ENCODE measurements at regions not wholly inside any gene's neighbourhood (a gene's known extent, or its start where the extent isn't known, plus 50 kb on each side); places are given as distances from the start of the nearest gene placed in this dataset.

DNA sequence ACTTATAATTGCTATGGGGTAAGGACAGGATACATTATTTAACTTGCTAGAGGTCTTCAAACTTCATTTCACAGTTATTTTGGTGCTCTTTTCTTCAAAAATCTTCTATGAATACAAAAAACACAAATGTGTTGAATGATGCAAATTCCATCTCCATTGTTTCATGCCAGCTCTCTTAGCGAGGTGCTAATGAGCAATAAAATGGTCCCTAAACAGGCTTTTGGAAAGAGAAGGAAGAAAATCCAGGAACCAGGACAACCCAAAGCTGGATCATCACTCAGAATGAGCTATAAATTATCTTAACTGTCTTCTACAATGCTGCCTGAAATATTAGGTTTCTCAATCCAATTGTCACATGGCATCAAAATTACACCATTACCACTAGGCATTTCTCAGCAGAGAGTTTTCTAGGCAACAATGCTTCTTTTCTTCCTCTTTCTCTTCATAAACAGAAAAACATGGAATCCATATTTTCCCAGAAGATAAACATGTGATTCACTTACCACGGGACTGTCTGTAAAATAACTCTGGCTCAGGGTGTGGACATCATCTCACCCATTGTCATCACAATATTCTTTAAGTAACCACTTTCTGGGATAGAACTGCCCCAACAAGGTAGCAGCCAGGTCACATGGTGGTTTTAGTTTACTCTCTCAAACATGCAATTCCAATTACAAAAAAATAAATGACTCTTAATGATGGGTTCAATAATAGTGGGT, 249.4 kb downstream of the NPR3 start:
- TF ChIP-seq, protein P1, sequence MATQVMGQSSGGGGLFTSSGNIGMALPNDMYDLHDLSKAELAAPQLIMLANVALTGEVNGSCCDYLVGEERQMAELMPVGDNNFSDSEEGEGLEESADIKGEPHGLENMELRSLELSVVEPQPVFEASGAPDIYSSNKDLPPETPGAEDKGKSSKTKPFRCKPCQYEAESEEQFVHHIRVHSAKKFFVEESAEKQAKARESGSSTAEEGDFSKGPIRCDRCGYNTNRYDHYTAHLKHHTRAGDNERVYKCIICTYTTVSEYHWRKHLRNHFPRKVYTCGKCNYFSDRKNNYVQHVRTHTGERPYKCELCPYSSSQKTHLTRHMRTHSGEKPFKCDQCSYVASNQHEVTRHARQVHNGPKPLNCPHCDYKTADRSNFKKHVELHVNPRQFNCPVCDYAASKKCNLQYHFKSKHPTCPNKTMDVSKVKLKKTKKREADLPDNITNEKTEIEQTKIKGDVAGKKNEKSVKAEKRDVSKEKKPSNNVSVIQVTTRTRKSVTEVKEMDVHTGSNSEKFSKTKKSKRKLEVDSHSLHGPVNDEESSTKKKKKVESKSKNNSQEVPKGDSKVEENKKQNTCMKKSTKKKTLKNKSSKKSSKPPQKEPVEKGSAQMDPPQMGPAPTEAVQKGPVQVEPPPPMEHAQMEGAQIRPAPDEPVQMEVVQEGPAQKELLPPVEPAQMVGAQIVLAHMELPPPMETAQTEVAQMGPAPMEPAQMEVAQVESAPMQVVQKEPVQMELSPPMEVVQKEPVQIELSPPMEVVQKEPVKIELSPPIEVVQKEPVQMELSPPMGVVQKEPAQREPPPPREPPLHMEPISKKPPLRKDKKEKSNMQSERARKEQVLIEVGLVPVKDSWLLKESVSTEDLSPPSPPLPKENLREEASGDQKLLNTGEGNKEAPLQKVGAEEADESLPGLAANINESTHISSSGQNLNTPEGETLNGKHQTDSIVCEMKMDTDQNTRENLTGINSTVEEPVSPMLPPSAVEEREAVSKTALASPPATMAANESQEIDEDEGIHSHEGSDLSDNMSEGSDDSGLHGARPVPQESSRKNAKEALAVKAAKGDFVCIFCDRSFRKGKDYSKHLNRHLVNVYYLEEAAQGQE (IDR thresholded peaks at IDR 0.05), result no peak
- TF ChIP-seq, protein P2, sequence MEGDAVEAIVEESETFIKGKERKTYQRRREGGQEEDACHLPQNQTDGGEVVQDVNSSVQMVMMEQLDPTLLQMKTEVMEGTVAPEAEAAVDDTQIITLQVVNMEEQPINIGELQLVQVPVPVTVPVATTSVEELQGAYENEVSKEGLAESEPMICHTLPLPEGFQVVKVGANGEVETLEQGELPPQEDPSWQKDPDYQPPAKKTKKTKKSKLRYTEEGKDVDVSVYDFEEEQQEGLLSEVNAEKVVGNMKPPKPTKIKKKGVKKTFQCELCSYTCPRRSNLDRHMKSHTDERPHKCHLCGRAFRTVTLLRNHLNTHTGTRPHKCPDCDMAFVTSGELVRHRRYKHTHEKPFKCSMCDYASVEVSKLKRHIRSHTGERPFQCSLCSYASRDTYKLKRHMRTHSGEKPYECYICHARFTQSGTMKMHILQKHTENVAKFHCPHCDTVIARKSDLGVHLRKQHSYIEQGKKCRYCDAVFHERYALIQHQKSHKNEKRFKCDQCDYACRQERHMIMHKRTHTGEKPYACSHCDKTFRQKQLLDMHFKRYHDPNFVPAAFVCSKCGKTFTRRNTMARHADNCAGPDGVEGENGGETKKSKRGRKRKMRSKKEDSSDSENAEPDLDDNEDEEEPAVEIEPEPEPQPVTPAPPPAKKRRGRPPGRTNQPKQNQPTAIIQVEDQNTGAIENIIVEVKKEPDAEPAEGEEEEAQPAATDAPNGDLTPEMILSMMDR (IDR thresholded peaks at IDR 0.05; ENCODE audit: low read depth, low read length, missing input control), result no peak
- TF ChIP-seq, protein P3, sequence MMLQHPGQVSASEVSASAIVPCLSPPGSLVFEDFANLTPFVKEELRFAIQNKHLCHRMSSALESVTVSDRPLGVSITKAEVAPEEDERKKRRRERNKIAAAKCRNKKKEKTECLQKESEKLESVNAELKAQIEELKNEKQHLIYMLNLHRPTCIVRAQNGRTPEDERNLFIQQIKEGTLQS (IDR thresholded peaks at IDR 0.05), result no peak
- TF ChIP-seq RAD21 (IDR thresholded peaks at IDR 0.05) (no peak), TAF1 (conservative IDR thresholded peaks at IDR 0.05) (no peak), NR2F2 (IDR thresholded peaks at IDR 0.05) (no peak), YY1 (IDR thresholded peaks at IDR 0.05) (no peak), SP1 (IDR thresholded peaks at IDR 0.05) (no peak), GABPA (IDR thresholded peaks at IDR 0.05 in 1 of 2, conservative IDR thresholded peaks at IDR 0.05 in 1 of 2) (no peak)
